GM23338 (cell line): ENCODE measurements at regions not wholly inside any gene's neighbourhood (a gene's known extent, or its start where the extent isn't known, plus 50 kb on each side); places are given as distances from the start of the nearest gene placed in this dataset.

ENCODE experiments used
- ATAC-seq: fragments of 200-7000 bp; cut with Tn5 transposase; 3 replicates; pipeline ENCODE4 v1.9.1; 2020
- DNase-seq: peaks from one replicate; pipeline ENCODE4 v3.0.0-alpha.2; 2015; ENCODE audit warnings: low spot score
- H2AFZ ChIP-seq: fragments of 200-600 bp; sonication (generic); 2 replicates; pipeline ENCODE4 v1.8.0; 2016; ENCODE audit warnings: antibody characterized with exemption, mild to moderate bottlenecking, moderate library complexity
- H3F3A ChIP-seq: fragments of 200-600 bp; sonication (generic); replicated peaks from 2 replicates; pipeline ENCODE4 v1.8.0; 2017; ENCODE audit warnings: antibody characterized with exemption, mixed run types, low read depth
- H3K27ac ChIP-seq: fragments of 200-600 bp; sonication (generic); 2 replicates; pipeline ENCODE4 v1.6.1; 2016; ENCODE audit warnings: low read depth
- H3K27me3 ChIP-seq: fragments of 200-600 bp; sonication (generic); 2 replicates; pipeline ENCODE4 v1.8.0; 2016; ENCODE audit warnings: mild to moderate bottlenecking, mixed run types, moderate library complexity; ENCODE audit not compliant: insufficient read depth
- H3K36me3 ChIP-seq: fragments of 200-600 bp; sonication (generic); 2 replicates; pipeline ENCODE4 v1.8.0; 2016; ENCODE audit warnings: mild to moderate bottlenecking; ENCODE audit not compliant: insufficient read depth
- H3K4me1 ChIP-seq: fragments of 200-600 bp; sonication (generic); 2 replicates; pipeline ENCODE4 v1.8.0; 2016; ENCODE audit warnings: mild to moderate bottlenecking, moderate library complexity; ENCODE audit not compliant: insufficient read depth
- H3K4me2 ChIP-seq: fragments of 200-600 bp; sonication (generic); 2 replicates; pipeline ENCODE4 v1.7.1; 2017; ENCODE audit warnings: mixed run types
- H3K4me3 ChIP-seq: fragments of 200-600 bp; sonication (generic); 2 replicates; pipeline ENCODE4 v1.6.1; 2016; ENCODE audit warnings: mixed run types
- H3K79me2 ChIP-seq: fragments of 200-600 bp; sonication (generic); replicated peaks from 2 replicates; pipeline ENCODE4 v1.8.0; 2017; ENCODE audit warnings: mild to moderate bottlenecking; ENCODE audit not compliant: insufficient read depth
- H3K9me2 ChIP-seq: fragments of 200-600 bp; sonication (generic); 2 replicates; pipeline ENCODE4 v1.8.0; 2017; ENCODE audit not compliant: insufficient read depth
- H4K20me1 ChIP-seq: fragments of 200-600 bp; sonication (generic); replicated peaks from 2 replicates; pipeline ENCODE4 v1.8.0; 2017; ENCODE audit warnings: mild to moderate bottlenecking; ENCODE audit not compliant: insufficient read depth
- H3K27ac Mint-ChIP-seq: 2 replicates; pipeline ENCODE4 v1.8.0; 2020; ENCODE audit warnings: inconsistent platforms, mild to moderate bottlenecking, moderate library complexity, mixed read lengths
- H3K27me3 Mint-ChIP-seq: 3 replicates; pipeline ENCODE4 v1.8.0; 2022; ENCODE audit warnings: low read depth, mild to moderate bottlenecking, moderate library complexity, mixed read lengths, inconsistent platforms; ENCODE audit not compliant: insufficient read depth, poor library complexity
- H3K36me3 Mint-ChIP-seq: 3 replicates; pipeline ENCODE4 v1.8.0; 2021; ENCODE audit warnings: low read depth, mild to moderate bottlenecking, inconsistent platforms, moderate library complexity, mixed read lengths
- H3K4me1 Mint-ChIP-seq: 3 replicates; pipeline ENCODE4 v1.8.0; 2020; ENCODE audit warnings: mild to moderate bottlenecking, inconsistent platforms, mixed read lengths
- H3K4me3 Mint-ChIP-seq: 3 replicates; pipeline ENCODE4 v1.8.0; 2021; ENCODE audit warnings: moderate library complexity, mild to moderate bottlenecking, inconsistent platforms, mixed read lengths
- H3K9me3 Mint-ChIP-seq: 3 replicates; pipeline ENCODE4 v1.8.0; 2020; ENCODE audit warnings: moderate library complexity, mild to moderate bottlenecking, inconsistent platforms, mixed read lengths
- CREB1 ChIP-seq: fragments of 250-450 bp; sonication (Bioruptor Pico); IDR thresholded peaks from 2 replicates; pipeline ENCODE4 v1.5.0; 2020; ENCODE audit warnings: low read depth, mild to moderate bottlenecking, moderate library complexity
- EZH2 ChIP-seq: fragments of 200-600 bp; sonication (generic); IDR thresholded peaks from one replicate; pipeline ENCODE4 v1.8.0; 2017; ENCODE audit warnings: antibody characterized with exemption, mild to moderate bottlenecking, low read depth; ENCODE audit not compliant: unreplicated experiment
- EZH2phosphoT487 ChIP-seq: fragments of 200-600 bp; sonication (generic); IDR thresholded peaks from one replicate; pipeline ENCODE4 v1.8.1; 2018; ENCODE audit warnings: antibody characterized with exemption; ENCODE audit not compliant: unreplicated experiment
- NANOG ChIP-seq: IDR thresholded peaks from 2 replicates; pipeline ENCODE4 v1.6.1; 2016; ENCODE audit warnings: antibody characterized with exemption, borderline replicate concordance
- POLR2AphosphoS5 ChIP-seq: IDR thresholded peaks from 2 replicates; pipeline ENCODE4 v1.6.1; 2016; ENCODE audit warnings: antibody characterized with exemption, low read depth
- ZNF114 ChIP-seq: fragments of 250-450 bp; sonication (Bioruptor Pico); IDR thresholded peaks from 2 replicates; pipeline ENCODE4 v1.5.0; 2020; ENCODE audit warnings: mild to moderate bottlenecking, moderate library complexity
- ZNF331 ChIP-seq: fragments of 250-450 bp; sonication (Bioruptor Pico); IDR thresholded peaks from 2 replicates; pipeline ENCODE4 v1.5.0; 2020; ENCODE audit warnings: low read depth, mild to moderate bottlenecking, moderate library complexity
- TF ChIP-seq, protein P1 (sequence below): IDR thresholded peaks from one replicate; pipeline ENCODE4 v1.6.1; 2018; ENCODE audit warnings: antibody characterized with exemption; ENCODE audit not compliant: unreplicated experiment
- TF ChIP-seq, protein P2 (sequence below), 2 experiments: fragments of 200-600 bp in 1 of 2; sonication (generic) in 1 of 2; conservative IDR thresholded peaks; 2 replicates each; pipeline versions ENCODE4 v1.5.1 to v1.6.1; 2016 to 2017; ENCODE audit warnings: antibody characterized with exemption in 2 of 2, low read depth in 2 of 2, mild to moderate bottlenecking in 2 of 2, moderate library complexity in 1 of 2

DNA sequence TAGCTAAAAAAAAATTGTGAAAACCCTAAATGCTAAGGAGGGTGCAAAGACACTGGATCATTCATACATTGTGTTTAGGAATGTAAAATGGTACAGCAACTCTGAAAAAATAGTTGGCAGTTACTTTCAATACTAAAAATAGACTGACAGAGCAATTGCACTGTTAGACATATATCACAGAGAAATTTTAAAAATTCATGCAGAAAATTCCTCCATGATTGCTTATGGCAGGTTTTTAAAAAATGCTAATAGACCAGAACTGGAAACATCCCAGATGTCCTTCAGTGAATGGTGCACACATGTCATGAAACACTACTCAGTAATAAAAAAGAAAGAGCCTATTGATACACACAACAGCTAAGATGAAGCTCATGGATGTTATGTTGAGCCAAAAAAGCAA lies 349.8 kb upstream of the DAB2 start:
- DNase-seq (no peak), ATAC-seq (no peak)
- Histone ChIP-seq H3F3A (no peaks in the 10 kb centered on the region), H3K9me2 (no peaks in the 10 kb centered on the region), H3K27ac (no peak overlapping the region), H4K20me1 (no peaks in the 10 kb centered on the region), H3K27me3 (no peaks in the 10 kb centered on the region), H3K36me3 (no peaks in the 10 kb centered on the region), H3K4me3 (no peak overlapping the region), H3K79me2 (no peaks in the 10 kb centered on the region), H2AFZ (no peak overlapping the region), H3K4me2 (no peak overlapping the region), H3K4me1 (no peaks in the 10 kb centered on the region)
- H3K27ac Mint-ChIP-seq = no peak overlapping the region
- TF ChIP-seq, protein P1, sequence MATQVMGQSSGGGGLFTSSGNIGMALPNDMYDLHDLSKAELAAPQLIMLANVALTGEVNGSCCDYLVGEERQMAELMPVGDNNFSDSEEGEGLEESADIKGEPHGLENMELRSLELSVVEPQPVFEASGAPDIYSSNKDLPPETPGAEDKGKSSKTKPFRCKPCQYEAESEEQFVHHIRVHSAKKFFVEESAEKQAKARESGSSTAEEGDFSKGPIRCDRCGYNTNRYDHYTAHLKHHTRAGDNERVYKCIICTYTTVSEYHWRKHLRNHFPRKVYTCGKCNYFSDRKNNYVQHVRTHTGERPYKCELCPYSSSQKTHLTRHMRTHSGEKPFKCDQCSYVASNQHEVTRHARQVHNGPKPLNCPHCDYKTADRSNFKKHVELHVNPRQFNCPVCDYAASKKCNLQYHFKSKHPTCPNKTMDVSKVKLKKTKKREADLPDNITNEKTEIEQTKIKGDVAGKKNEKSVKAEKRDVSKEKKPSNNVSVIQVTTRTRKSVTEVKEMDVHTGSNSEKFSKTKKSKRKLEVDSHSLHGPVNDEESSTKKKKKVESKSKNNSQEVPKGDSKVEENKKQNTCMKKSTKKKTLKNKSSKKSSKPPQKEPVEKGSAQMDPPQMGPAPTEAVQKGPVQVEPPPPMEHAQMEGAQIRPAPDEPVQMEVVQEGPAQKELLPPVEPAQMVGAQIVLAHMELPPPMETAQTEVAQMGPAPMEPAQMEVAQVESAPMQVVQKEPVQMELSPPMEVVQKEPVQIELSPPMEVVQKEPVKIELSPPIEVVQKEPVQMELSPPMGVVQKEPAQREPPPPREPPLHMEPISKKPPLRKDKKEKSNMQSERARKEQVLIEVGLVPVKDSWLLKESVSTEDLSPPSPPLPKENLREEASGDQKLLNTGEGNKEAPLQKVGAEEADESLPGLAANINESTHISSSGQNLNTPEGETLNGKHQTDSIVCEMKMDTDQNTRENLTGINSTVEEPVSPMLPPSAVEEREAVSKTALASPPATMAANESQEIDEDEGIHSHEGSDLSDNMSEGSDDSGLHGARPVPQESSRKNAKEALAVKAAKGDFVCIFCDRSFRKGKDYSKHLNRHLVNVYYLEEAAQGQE = no peak
- TF ChIP-seq ZNF114 (CRISPR knock-in tag) (no peak), EZH2 (no peak), NANOG (no peak), ZNF331 (CRISPR knock-in tag) (no peak)
- no peaks in the 10 kb centered on the region; the same call in 1 of the 3 replicates for H3K9me3 Mint-ChIP-seq
- no peak overlapping the region for H3K4me3 Mint-ChIP-seq
- no peaks in the 10 kb centered on the region for H3K36me3 Mint-ChIP-seq
- H3K27me3 Mint-ChIP-seq = peaks cover 1% of the 10 kb centered on the region
- H3K4me1 Mint-ChIP-seq = no peaks in the 10 kb centered on the region

DNA sequence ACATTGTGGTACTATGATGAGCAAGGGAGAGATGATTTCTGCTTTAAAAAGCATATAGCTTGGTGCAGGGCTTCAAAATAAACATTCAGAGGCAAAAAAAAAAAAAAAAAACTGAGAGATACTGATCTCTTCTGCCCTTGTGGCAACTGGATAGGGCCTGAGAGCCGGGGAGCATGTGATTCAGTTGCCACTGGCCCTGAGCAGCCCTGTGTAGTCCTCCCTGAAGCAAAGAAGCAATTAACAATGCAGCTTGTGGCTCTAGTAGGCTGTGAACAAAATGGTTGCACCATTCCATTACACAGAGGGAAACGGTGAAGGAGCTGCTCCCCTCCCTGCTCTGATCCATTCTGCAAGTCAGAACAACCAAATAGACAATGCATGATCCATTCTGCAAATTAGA lies 347.5 kb upstream of the DAB2 start:
- H3F3A ChIP-seq = no peaks in the 10 kb centered on the region
- H3K4me1 Mint-ChIP-seq = no peaks in the 10 kb centered on the region
- H3K9me3 Mint-ChIP-seq = no peaks in the 10 kb centered on the region; the same call in 2 of the 3 replicates
- H4K20me1 ChIP-seq = no peaks in the 10 kb centered on the region
- no peak overlapping the region for H3K4me3 Mint-ChIP-seq
- H3K36me3 Mint-ChIP-seq = no peaks in the 10 kb centered on the region
- no peaks in the 10 kb centered on the region for H3K36me3 ChIP-seq
- H2AFZ ChIP-seq = peak overlapping the region; percentile 3; the same call in 1 of the 2 replicates
- H3K27me3 ChIP-seq = no peaks in the 10 kb centered on the region
- ATAC-seq = peak; percentile 32; the same call in 1 of the 3 replicates
- no peak for DNase-seq
- no peak overlapping the region for H3K27ac ChIP-seq
- H3K4me1 ChIP-seq = no peaks in the 10 kb centered on the region
- no peak overlapping the region; the same call in 1 of the 2 replicates for H3K27ac Mint-ChIP-seq
- H3K9me2 ChIP-seq = no peaks in the 10 kb centered on the region
- no peaks in the 10 kb centered on the region for H3K79me2 ChIP-seq
- no peak overlapping the region for H3K4me2 ChIP-seq
- H3K4me3 ChIP-seq = no peak overlapping the region
- peaks cover 1% of the 10 kb centered on the region for H3K27me3 Mint-ChIP-seq
- no peak for TF ChIP-seq NANOG
- TF ChIP-seq, protein P1 = no peak
- no peak for TF ChIP-seq CREB1 (CRISPR knock-in tag)
- no peak for TF ChIP-seq EZH2phosphoT487
- TF ChIP-seq POLR2AphosphoS5 = no peak
- TF ChIP-seq, protein P2, sequence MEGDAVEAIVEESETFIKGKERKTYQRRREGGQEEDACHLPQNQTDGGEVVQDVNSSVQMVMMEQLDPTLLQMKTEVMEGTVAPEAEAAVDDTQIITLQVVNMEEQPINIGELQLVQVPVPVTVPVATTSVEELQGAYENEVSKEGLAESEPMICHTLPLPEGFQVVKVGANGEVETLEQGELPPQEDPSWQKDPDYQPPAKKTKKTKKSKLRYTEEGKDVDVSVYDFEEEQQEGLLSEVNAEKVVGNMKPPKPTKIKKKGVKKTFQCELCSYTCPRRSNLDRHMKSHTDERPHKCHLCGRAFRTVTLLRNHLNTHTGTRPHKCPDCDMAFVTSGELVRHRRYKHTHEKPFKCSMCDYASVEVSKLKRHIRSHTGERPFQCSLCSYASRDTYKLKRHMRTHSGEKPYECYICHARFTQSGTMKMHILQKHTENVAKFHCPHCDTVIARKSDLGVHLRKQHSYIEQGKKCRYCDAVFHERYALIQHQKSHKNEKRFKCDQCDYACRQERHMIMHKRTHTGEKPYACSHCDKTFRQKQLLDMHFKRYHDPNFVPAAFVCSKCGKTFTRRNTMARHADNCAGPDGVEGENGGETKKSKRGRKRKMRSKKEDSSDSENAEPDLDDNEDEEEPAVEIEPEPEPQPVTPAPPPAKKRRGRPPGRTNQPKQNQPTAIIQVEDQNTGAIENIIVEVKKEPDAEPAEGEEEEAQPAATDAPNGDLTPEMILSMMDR (conservative IDR thresholded peaks at IDR 0.05; ENCODE audit: low read depth in 2 of 2) = no peak
- no peak for TF ChIP-seq EZH2
